M059J (cell line): ENCODE measurements at regions not wholly inside any gene's neighbourhood (a gene's known extent, or its start where the extent isn't known, plus 50 kb on each side); places are given as distances from the start of the nearest gene placed in this dataset.
"Not testable (repeated sequence)": the region's sequence is repeated elsewhere in the genome, so short reads cannot be mapped to it uniquely, and the experiment has no call there.

ENCODE experiments used
- DNase-seq: peaks from one replicate; pipeline ENCODE4 v3.0.0-alpha.2; 2012; ENCODE audit warnings: low read depth

- DNase-seq, result no peak
These were observed 133.7 kb downstream of the ATL2 start for GRCh38 chr2:38243186-38243880.

DNA sequence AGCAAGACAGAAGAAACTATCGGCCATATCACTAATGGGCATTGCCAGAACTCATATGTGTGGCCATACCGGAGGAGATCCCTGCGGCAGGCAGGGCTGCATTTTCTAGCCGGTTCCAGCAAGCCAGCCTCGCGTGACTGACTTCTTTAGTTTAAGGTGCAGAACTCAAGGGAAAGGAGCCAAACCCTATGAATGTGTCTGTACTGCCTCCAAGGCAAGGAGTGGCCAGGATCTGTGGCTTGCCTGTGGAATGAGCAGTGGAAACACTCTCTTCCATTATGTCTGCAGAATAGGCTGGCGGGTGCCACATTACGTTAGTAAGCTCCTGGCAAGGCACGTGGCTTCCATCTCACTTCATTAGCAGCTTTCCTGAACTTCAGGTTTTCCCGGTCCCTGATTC lies 137.6 kb downstream of the ATL2 start:
- DNase-seq, result peak; percentile 95

DNA sequence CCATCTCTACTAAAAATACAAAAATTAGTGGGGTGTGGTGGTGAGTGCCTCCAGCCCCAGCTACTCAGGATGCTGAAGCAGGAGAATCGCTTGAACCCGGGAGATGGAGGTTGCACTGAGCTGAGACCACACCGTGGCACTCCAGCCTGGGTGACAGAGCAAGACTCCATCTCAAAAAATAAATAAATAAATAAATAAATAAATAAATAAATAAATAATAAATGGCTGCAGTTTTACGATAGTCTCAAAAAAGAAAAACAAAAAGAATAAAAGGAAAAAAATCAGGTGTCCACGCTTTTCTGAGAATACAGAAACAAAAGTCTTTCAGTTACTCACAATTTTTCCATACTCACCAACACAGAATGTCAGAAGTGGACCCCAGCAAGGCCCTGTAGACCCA lies 138.4 kb downstream of the ATL2 start:
- not testable (repeated sequence) for DNase-seq

DNA sequence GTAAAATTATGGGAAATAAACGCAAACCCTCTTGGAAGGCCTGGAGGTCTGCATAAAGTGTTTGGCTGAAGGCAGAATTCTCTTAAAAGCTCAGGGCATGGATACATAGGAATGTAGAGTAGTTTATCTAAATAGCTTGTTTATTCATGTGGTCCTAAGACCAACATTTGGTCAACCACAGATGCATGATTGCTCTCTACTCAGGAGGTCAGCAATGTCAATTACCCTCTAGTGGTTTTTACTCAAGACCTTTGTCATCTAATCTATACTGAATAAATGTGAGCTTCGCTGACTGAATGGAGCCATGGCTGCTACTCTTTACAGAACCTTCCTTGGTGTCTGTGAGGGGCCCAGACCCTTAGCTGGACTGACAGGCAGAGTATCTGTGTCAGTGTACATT lies 139.8 kb downstream of the ATL2 start:
- peak; percentile 84 for DNase-seq

DNA sequence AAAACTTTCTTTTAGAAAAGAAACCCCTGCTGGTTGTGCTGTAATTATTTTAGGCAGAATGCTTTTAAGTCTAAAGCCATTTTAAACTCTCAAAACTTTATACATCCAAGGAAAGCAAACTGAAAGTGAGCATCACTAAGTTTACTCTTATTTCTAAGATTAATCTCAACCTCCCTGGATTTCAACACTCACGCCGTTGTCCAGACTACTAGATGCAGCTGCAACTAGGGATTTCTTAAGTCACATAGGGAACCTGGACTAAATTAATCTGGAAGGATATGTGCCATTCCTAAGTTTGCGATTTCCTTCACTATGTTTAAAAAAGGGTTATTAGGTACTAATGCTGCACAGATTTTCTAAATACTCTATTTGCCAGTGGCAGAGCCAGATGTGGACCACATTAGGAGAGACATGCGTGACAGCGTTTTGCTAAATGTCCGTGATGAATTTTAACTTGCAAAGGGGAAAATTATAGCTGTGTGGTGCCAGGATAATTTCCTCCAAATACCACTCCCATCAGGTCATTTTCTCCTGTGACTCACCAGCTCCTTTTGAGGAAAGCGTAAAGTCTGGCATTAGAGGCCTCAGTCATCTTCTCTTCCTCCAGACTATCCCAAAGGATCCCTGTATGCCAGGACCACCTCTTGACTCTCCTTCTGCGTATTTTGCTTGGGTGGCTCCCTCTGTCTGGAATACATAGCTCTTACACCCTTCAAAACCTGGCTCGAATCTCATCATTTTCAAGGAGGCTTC lies 143.7 kb downstream of the ATL2 start:
- peak; percentile 90 for DNase-seq

DNA sequence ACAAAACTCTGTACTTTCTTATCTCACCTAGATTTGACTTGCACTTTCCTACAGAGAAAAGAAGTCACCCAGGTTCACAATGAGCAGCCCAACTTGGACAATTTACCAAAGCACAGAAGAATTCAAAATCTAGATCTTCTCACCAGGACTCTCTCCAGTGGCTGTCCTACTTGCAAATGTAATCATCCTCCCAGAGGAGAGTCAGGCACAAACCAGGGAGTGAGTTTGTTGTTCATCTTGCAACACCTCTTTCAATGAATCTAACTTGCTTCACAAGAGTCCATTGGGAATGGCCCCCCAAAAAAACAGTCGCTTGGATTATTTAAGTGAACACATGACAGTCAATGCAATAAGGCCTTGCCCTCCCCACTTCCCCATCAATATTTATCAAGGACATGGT lies 144.6 kb downstream of the ATL2 start:
- no peak for DNase-seq

GRCh38 chr2:38230756-38231155 lies 146.3 kb downstream of the ATL2 start:
- DNase-seq, result no peak

GRCh38 chr2:38228753-38229152 lies 148.3 kb downstream of the ATL2 start:
- no peak for DNase-seq

DNA sequence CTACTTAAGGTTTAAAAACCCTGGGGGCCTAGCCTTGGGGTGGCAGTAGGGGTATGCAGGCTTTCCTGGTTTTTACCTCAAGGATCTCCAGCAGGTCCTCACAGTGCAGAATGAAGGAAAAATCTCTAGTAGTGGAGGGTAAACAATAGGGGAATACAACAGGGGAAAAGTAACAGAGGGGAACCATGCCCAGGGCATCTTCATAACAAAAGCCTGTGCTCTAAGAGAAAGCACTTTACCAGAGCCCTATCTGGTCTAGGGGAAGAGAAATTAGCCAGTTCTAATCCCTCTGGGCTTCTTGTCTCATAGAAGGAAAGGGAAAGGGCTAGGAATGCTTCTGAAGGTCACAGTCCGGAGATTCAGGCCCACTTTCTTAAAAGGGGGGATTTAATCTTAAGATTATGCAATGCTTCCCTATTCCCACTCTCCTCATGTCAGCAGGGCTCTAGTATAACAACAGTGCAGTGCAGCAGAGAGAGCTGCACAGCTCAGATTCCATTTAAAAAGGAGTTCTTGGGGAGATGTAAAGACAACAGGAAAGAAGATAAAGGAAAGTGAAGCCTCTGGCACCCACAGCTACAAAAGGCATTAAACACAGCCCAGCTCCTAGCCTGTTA lies 149.0 kb upstream of the CYP1B1 start:
- no peak for DNase-seq

GRCh38 chr2:38224181-38224580 lies 148.2 kb upstream of the CYP1B1 start:
- no peak for DNase-seq

GRCh38 chr2:38223256-38223655 lies 147.3 kb upstream of the CYP1B1 start:
- DNase-seq, result no peak

GRCh38 chr2:38220164-38220563 lies 144.2 kb upstream of the CYP1B1 start:
- no peak for DNase-seq

DNA sequence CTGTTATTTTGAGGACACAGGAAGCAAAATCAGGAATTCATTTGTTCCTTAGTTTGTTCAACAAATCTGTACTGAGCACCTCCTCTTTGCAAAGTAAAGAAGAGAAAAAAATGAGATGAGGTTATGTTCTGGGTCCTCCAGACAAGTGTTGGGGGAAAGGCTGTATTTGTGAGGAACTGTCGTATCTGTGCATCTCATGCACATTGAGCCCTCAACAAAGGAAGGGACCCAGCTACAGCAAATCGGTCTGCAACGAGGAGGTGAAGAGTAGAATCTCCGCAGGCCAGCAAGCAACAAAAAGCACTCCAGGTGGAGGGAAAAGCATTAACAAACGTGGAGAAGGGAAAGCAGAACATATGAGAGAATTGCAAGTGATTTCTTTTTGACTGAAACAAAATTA lies 143.0 kb upstream of the CYP1B1 start:
- no peak for DNase-seq

DNA sequence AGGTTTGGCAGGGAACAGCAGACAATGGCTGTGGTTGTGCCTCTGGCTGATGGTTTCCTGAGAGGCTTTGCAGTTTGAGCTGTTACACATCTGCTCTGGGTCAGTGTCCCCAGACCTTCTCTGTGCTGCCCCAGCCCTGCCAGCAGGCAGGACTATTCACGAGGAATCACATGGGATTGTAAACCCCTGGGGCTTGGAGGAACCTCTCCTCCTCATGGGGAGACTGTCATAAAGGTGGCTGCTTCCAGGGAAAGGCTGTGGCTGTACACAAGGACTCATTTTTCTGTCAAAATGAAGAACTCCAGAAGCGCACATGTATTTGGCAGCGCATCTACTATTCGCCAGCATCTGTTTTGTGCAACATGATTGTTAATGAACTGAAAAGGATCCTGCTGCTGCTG lies 142.6 kb upstream of the CYP1B1 start:
- DNase-seq, result no peak

DNA sequence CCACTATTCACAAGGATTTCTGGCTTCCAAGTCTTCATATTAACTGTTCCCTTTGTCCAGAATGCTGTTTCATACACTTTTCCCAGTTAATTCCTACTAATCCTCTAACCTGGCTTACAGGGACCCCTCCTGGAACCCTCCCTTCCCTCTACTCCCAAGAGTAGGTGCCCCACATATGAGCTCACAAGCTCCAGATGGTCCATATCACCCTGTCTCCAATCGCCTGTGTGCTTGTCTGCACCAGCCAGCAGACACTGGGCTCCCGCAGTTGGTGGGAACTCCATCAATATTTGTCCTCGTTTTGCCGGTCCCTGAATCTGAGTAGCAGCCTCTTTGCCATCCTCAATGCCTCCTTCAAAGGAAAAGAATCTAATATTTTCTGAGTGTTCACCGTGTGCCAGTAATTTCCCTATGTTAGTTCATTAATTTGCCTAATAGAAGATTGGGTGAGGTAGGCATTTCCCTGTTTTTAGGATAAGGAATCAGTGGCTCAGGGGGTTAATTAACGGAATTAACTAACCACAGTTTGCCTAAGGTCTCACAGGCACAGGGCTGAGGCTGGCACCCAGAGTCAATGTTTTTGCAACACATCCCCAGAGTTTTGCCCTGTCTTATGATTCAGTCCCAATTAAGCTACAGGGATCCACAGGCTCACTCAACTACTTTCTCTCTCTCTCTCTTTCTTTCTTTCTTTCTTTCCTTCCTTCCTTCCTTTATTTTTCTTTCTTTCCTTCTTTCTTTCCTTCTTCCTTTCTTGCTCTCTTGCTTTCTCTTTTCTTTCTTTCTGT lies 141.6 kb upstream of the CYP1B1 start:
- no peak for DNase-seq

- no peak for DNase-seq
These were observed 140.9 kb upstream of the CYP1B1 start for GRCh38 chr2:38216886-38217285.

DNA sequence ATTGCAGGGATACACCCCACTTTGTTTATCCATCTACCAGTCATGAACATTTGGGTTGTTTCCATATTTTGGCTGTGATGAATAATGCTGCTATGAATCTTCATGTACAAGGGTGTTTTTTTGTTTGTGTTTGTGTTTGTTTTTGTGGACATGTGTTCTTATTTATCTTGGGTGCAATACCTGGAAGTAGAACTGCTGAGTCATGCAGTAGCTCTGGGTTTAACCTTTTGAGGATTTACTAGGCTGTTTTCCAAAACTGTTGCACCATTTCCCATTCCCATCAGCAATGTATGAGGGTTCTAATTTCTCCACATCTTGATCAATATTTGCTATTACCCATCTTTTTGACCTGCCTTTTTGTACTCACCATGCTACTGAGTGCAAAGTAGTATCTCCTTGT lies 140.0 kb upstream of the CYP1B1 start:
- peak; percentile 43 for DNase-seq

DNA sequence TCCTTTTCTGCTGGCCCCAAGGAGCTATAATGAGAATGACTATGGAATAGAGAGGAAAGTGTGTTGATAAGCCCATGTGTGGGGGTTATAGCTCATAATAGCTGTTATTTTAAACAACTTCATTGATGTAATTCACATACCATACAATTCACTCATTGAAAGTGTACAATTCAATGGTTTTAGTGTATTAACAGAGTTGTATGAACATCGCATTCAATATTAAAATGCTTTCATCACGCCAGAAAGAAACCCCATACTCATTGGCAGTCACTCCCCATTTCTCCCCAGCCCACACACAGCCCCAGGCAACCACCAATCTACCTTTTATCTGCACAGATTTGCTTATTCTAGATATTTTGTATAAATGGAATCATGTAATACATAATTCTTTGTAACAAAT lies 139.6 kb upstream of the CYP1B1 start:
- no peak for DNase-seq

DNA sequence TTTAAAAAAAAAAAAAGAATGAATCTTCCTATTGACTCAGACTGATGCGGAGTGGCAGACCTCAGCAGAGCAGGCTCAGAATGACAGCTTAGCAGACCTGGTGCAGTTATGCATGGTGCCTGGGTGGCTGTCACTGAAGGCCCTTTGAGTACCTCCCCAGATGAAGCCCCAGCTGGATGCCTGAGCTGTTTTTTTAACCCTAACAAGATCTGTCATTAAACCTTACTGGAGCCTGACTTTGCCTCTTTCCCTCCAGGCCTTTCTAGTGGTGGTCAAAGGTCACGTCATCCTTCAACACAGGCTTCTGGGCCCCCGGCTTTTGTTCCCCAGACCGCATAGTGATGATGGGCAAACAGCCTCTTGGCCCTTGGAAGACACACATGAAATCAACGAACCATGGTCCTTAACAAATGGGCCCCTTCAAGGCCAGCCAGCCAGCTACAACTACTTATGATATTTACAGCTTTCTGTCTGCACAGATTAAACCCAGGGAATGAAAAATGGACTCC lies 138.3 kb upstream of the CYP1B1 start:
- peak; percentile 43 for DNase-seq

- DNase-seq, result no peak
These were observed 137.7 kb upstream of the CYP1B1 start for GRCh38 chr2:38213619-38214167.

- no peak for DNase-seq
These were observed 136.4 kb upstream of the CYP1B1 start for GRCh38 chr2:38212312-38212711.

DNA sequence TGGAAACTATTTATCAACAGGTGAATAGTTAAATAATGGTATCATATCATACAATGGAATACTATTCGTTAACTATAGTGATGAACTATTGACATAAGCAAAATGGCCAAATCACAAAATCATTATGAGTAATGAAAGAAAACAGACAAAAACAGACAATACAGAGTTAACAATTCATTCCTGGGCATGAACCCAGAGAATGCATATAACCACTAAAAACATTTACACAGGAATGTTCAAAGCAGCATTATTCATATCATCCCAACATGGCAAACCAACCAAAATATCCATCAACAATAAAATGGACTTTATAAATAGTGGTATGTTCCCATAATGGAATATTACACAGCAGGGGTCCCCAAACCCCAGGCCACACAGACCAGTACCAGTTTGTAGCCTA lies 131.2 kb upstream of the CYP1B1 start:
- DNase-seq, result peak; percentile 50
